ENCODE measurements at regions not wholly inside any gene's neighbourhood (a gene's known extent, or its start where the extent isn't known, plus 50 kb on each side); places are given as distances from the start of the nearest gene placed in this dataset.
A peak's percentile ranks its signal among the peaks of the same experiment; 100 is the strongest.

- Mint-ChIP-seq H3K27me3 (ENCODE audit: unreplicated experiment) (no peaks in the 10 kb centered on the region), H3K4me1 (ENCODE audit: low read depth, unreplicated experiment) (no peaks in the 10 kb centered on the region), H3K36me3 (ENCODE audit: insufficient read depth, unreplicated experiment) (no peaks in the 10 kb centered on the region), H3K27ac (ENCODE audit: unreplicated experiment) (no peak overlapping the region), H3K4me3 (ENCODE audit: low read depth, unreplicated experiment) (peak overlapping the region; percentile 63), H3K9me3 (ENCODE audit: low read depth, unreplicated experiment) (no peaks in the 10 kb centered on the region)
- BruUV-seq (replicated peaks), result no TSS peak
- TF ChIP-seq CTCF (IDR thresholded peaks at IDR 0.05; ENCODE audit: unreplicated experiment), result no peak
- intact Hi-C loops (cut with micrococcal nuclease; ENCODE audit: unreplicated experiment), result loop anchor here (5.0 kb wide), 3 partner anchors 61 to 441 kb away; partner anchors contain the start of gene MAP3K4
- DNase-seq, result no peak
- CTCF ChIA-PET, result interaction anchor here (1.2 to 1.3 kb wide), 2 partner anchors 12 to 439 kb away, joined by 3 to 5 read pairs; no protein-coding TSS in a partner anchor
Measured at GRCh38 chr6:160931378-160932310, 59.9 kb upstream of the MAP3K4 start.

GRCh38 chr6:160933256-160933655 is 58.3 kb upstream of the MAP3K4 start:
- BruUV-seq (replicated peaks), result no TSS peak
- CTCF ChIA-PET, result no interaction called here
- H3K4me3 Mint-ChIP-seq (ENCODE audit: low read depth, unreplicated experiment), result no peak overlapping the region
- TF ChIP-seq CTCF (IDR thresholded peaks at IDR 0.05; ENCODE audit: unreplicated experiment), result no peak
- H3K36me3 Mint-ChIP-seq (ENCODE audit: insufficient read depth, unreplicated experiment), result no peaks in the 10 kb centered on the region
- no peak for DNase-seq
- H3K4me1 Mint-ChIP-seq (ENCODE audit: low read depth, unreplicated experiment), result no peaks in the 10 kb centered on the region
- H3K9me3 Mint-ChIP-seq (ENCODE audit: low read depth, unreplicated experiment), result peaks cover 3% of the 10 kb centered on the region
- H3K27me3 Mint-ChIP-seq (ENCODE audit: unreplicated experiment), result no peaks in the 10 kb centered on the region
- no peak overlapping the region for H3K27ac Mint-ChIP-seq (ENCODE audit: unreplicated experiment)
- intact Hi-C loops (cut with micrococcal nuclease; ENCODE audit: unreplicated experiment), result loop anchor here (5.0 kb wide), 3 partner anchors 59 to 439 kb away; partner anchors contain the start of gene MAP3K4

- intact Hi-C loops (cut with micrococcal nuclease; ENCODE audit: unreplicated experiment), result loop anchor here (5.0 kb wide), 3 partner anchors 58 to 438 kb away; partner anchors contain the start of gene MAP3K4
- TF ChIP-seq CTCF (IDR thresholded peaks at IDR 0.05; ENCODE audit: unreplicated experiment), result no peak
- Mint-ChIP-seq H3K27ac (ENCODE audit: unreplicated experiment) (no peak overlapping the region), H3K27me3 (ENCODE audit: unreplicated experiment) (no peaks in the 10 kb centered on the region), H3K4me1 (ENCODE audit: low read depth, unreplicated experiment) (no peaks in the 10 kb centered on the region), H3K9me3 (ENCODE audit: low read depth, unreplicated experiment) (peaks cover 3% of the 10 kb centered on the region), H3K4me3 (ENCODE audit: low read depth, unreplicated experiment) (no peak overlapping the region), H3K36me3 (ENCODE audit: insufficient read depth, unreplicated experiment) (no peaks in the 10 kb centered on the region)
- BruUV-seq (replicated peaks), result no TSS peak
- DNase-seq, result no peak
- CTCF ChIA-PET, result no interaction called here
Measured at GRCh38 chr6:160934157-160934556, 57.4 kb upstream of the MAP3K4 start.

- CTCF ChIA-PET, result interaction anchor here (1.3 kb wide), 1 partner anchor 10 kb away, joined by 4 read pairs; no protein-coding TSS in a partner anchor
Measured at GRCh38 chr6:160940197-160940596, 51.4 kb upstream of the MAP3K4 start.

More at GRCh38 chr6:160940197-160940596, 51.4 kb upstream of the MAP3K4 start:
- intact Hi-C loops (cut with micrococcal nuclease; ENCODE audit: unreplicated experiment), result no loop called here
- H3K9me3 Mint-ChIP-seq (ENCODE audit: low read depth, unreplicated experiment), result peaks cover 3% of the 10 kb centered on the region
- H3K36me3 Mint-ChIP-seq (ENCODE audit: insufficient read depth, unreplicated experiment), result no peaks in the 10 kb centered on the region
- DNase-seq, result no peak
- H3K27me3 Mint-ChIP-seq (ENCODE audit: unreplicated experiment), result no peaks in the 10 kb centered on the region
- TF ChIP-seq CTCF (IDR thresholded peaks at IDR 0.05; ENCODE audit: unreplicated experiment), result no peak
- H3K27ac Mint-ChIP-seq (ENCODE audit: unreplicated experiment), result no peak overlapping the region
- no TSS peak for BruUV-seq (replicated peaks)
- H3K4me3 Mint-ChIP-seq (ENCODE audit: low read depth, unreplicated experiment), result no peak overlapping the region
- H3K4me1 Mint-ChIP-seq (ENCODE audit: low read depth, unreplicated experiment), result no peaks in the 10 kb centered on the region
